ENCODE measurements at regions not wholly inside any gene's neighbourhood (a gene's known extent, or its start where the extent isn't known, plus 50 kb on each side); places are given as distances from the start of the nearest gene placed in this dataset.

- H3K9me3 ChIP-seq (ENCODE audit: control insufficient read depth, insufficient read depth, low read length) = peaks cover 4% of the 10 kb centered on the region
- Mint-ChIP-seq H3K27me3 (ENCODE audit: low read depth in 2 of 2) (peaks cover 0 to 5% of the 10 kb centered on the region in 2 donors), H3K9me3 (peaks cover 5 to 11% of the 10 kb centered on the region in 2 donors), H3K36me3 (peaks cover 8% of the 10 kb centered on the region), H3K4me1 (peaks cover 23 to 27% of the 10 kb centered on the region in 2 donors), H3K27ac (peak overlapping the region; percentile 64 to 81), H3K4me3 (peak overlapping the region; percentile 3)
- H3K27me3 ChIP-seq (ENCODE audit: control insufficient read depth, insufficient read depth, low read length) = no peaks in the 10 kb centered on the region
- no peak overlapping the region for H3K27ac ChIP-seq (ENCODE audit: low read length)
- no peak overlapping the region for H3K4me3 ChIP-seq (ENCODE audit: low read length)
- DNase-seq = no peak
- intact Hi-C loops (cut with micrococcal nuclease) = no loop called here
- no peaks in the 10 kb centered on the region for H3K36me3 ChIP-seq (ENCODE audit: control insufficient read depth, insufficient read depth, low read length)
- WGBS (ENCODE audit: insufficient coverage) = 84% methylated on average over 5 of the region's 7 CpGs
- TF ChIP-seq, protein P1, sequence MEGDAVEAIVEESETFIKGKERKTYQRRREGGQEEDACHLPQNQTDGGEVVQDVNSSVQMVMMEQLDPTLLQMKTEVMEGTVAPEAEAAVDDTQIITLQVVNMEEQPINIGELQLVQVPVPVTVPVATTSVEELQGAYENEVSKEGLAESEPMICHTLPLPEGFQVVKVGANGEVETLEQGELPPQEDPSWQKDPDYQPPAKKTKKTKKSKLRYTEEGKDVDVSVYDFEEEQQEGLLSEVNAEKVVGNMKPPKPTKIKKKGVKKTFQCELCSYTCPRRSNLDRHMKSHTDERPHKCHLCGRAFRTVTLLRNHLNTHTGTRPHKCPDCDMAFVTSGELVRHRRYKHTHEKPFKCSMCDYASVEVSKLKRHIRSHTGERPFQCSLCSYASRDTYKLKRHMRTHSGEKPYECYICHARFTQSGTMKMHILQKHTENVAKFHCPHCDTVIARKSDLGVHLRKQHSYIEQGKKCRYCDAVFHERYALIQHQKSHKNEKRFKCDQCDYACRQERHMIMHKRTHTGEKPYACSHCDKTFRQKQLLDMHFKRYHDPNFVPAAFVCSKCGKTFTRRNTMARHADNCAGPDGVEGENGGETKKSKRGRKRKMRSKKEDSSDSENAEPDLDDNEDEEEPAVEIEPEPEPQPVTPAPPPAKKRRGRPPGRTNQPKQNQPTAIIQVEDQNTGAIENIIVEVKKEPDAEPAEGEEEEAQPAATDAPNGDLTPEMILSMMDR (IDR thresholded peaks at IDR 0.05) = no peak
- ATAC-seq = no peak
- H3K4me1 ChIP-seq (ENCODE audit: control insufficient read depth, insufficient read depth, low read length) = peaks cover 11% of the 10 kb centered on the region
These were observed 66.5 kb upstream of the TNS3 start for GRCh38 chr7:47648275-47648925.

- H3K27me3 ChIP-seq (ENCODE audit: control insufficient read depth, insufficient read depth, low read length) = no peaks in the 10 kb centered on the region
- WGBS (ENCODE audit: insufficient coverage) = 96% methylated on average over 2 of the region's 2 CpGs
- Mint-ChIP-seq H3K9me3 (peaks cover 6 to 11% of the 10 kb centered on the region in 2 donors), H3K27ac (peak overlapping the region; percentile 64 to 81), H3K27me3 (ENCODE audit: low read depth in 2 of 2) (peaks cover 0 to 5% of the 10 kb centered on the region in 2 donors), H3K4me1 (peaks cover 23 to 27% of the 10 kb centered on the region in 2 donors), H3K4me3 (peak overlapping the region; percentile 3), H3K36me3 (peaks cover 10% of the 10 kb centered on the region)
- peaks cover 11% of the 10 kb centered on the region for H3K4me1 ChIP-seq (ENCODE audit: control insufficient read depth, insufficient read depth, low read length)
- H3K27ac ChIP-seq (ENCODE audit: low read length) = no peak overlapping the region
- H3K9me3 ChIP-seq (ENCODE audit: control insufficient read depth, insufficient read depth, low read length) = peaks cover 4% of the 10 kb centered on the region
- intact Hi-C loops (cut with micrococcal nuclease) = no loop called here
- TF ChIP-seq, protein P1 (IDR thresholded peaks at IDR 0.05) = no peak
- H3K4me3 ChIP-seq (ENCODE audit: low read length) = no peak overlapping the region
- no peaks in the 10 kb centered on the region for H3K36me3 ChIP-seq (ENCODE audit: control insufficient read depth, insufficient read depth, low read length)
- no peak for DNase-seq
- ATAC-seq = no peak
These were observed 66.0 kb upstream of the TNS3 start for GRCh38 chr7:47647918-47648250.

DNA sequence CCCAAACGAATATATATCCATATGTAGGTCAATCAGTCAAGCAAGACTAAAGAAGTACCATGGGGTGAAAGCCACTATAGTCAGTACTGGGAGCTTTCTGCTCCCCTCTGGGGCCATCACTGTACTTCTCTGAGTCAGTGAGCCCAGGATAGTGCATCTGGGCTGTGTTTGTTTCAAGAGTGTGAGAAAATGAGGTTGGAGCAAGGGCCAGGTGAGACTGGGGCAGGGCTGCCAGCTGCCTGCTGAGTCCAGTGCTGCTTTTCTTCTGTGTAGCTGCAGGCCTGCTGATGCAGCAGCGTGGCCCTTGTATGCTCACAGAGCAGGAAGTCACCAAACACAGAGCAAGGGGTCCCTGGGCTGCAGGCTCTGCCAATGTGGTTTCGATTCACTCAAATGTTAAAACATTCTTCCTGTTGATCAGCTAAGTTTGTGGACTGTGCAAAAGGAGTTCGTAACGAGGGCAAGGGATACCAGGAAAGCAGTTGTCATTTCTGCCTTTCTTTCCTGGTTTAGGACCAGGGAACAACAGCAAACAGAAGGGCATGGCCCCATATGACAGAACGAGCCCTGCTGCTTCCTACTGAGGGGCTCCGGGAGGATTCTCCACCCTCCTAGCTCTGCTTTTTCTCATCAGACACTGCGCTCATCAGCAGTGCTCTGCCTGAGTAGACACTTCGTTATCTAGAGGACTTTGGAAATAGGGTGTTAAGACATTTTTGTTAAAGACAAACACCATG lies 65.4 kb upstream of the TNS3 start:
- peak in 1 of 2 donors; percentile 23 for DNase-seq
- Mint-ChIP-seq H3K4me3 (peak overlapping the region; percentile 25), H3K36me3 (peaks cover 10% of the 10 kb centered on the region), H3K9me3 (peaks cover 6 to 11% of the 10 kb centered on the region in 2 donors), H3K27me3 (ENCODE audit: low read depth in 2 of 2) (peaks cover 0 to 5% of the 10 kb centered on the region in 2 donors), H3K27ac (peak overlapping the region; percentile 64 to 81), H3K4me1 (peaks cover 23 to 27% of the 10 kb centered on the region in 2 donors)
- Histone ChIP-seq H3K9me3 (ENCODE audit: control insufficient read depth, insufficient read depth, low read length) (peaks cover 4% of the 10 kb centered on the region), H3K36me3 (ENCODE audit: control insufficient read depth, insufficient read depth, low read length) (no peaks in the 10 kb centered on the region), H3K27me3 (ENCODE audit: control insufficient read depth, insufficient read depth, low read length) (no peaks in the 10 kb centered on the region), H3K27ac (ENCODE audit: low read length) (no peak overlapping the region), H3K4me1 (ENCODE audit: control insufficient read depth, insufficient read depth, low read length) (peaks cover 11% of the 10 kb centered on the region), H3K4me3 (ENCODE audit: low read length) (no peak overlapping the region)
- TF ChIP-seq, protein P1 (IDR thresholded peaks at IDR 0.05) = no peak
- ATAC-seq = peak; percentile 64 to 83 (median 64)
- intact Hi-C loops (cut with micrococcal nuclease) = no loop called here
- 23% methylated on average over 8 of the region's 9 CpGs for WGBS (ENCODE audit: insufficient coverage)

Data from natural killer cell (primary cell).